ENCODE measurements at regions not wholly inside any gene's neighbourhood (a gene's known extent, or its start where the extent isn't known, plus 50 kb on each side); places are given as distances from the start of the nearest gene placed in this dataset.
"Not testable (repeated sequence)": the region's sequence is repeated elsewhere in the genome, so short reads cannot be mapped to it uniquely, and the experiment has no call there.

- TF ChIP-seq CTCF (conservative IDR thresholded peaks at IDR 0.05; ENCODE audit: low read depth, low read length); EZH2 (IDR thresholded peaks at IDR 0.05; ENCODE audit: borderline replicate concordance, low read depth, low read length, poor library complexity, severe bottlenecking): not testable (repeated sequence)
Measured at GRCh38 chr2:144622373-144622772, 102.5 kb upstream of the ZEB2 start.
